NCI-H2227 (cell line): ENCODE measurements at regions not wholly inside any gene's neighbourhood (a gene's known extent, or its start where the extent isn't known, plus 50 kb on each side); places are given as distances from the start of the nearest gene placed in this dataset.
A peak's percentile ranks its signal among the peaks of the same experiment; 100 is the strongest.

Experiments
- DNase-seq: peaks from one replicate; lab custom pipeline; 2025; ENCODE audit not compliant: unreplicated experiment; lab: John Stamatoyannopoulos, UW

DNA sequence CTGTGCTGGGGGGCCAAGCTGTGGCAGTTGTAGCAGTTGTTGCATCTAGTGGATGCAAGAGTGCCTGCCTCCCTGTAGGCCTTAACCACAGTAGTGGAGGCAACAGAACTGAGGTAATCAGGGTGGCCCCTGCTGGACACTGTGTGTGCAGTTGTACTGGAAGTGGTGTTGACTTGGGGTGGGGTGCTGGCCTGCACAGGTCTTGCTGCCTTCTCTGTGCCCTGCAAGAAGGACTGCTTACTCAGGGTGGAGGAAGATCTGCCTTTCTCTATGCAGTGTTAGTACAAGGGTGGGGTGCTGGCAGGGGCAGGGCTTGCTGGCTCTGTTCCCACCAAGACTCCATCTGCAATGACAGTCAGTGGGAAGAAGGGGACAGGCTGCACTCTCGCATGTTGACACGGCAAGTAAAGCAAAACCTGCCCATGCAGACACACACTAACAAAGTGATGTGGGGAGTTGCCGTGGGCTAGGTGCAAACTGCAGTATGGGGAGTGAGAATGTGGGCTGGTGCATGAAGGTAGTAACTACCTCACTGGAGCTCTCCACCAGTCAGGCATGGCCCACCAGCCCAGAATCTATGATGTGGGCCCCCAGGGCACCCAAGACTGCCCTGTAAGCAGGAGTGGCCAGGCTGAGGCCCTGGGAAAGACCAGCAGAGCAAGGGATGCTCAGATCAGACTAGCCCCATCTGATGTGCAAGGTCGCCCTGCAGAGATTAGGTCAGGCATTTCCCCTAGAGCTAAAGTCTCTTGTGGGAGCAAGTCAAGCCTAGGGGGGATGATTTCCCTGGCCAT, 594.9 kb downstream of the TECRL start:
- no peak for DNase-seq

GRCh38 chr4:63799166-63799565, 610.1 kb downstream of the TECRL start:
- no peak for DNase-seq

DNA sequence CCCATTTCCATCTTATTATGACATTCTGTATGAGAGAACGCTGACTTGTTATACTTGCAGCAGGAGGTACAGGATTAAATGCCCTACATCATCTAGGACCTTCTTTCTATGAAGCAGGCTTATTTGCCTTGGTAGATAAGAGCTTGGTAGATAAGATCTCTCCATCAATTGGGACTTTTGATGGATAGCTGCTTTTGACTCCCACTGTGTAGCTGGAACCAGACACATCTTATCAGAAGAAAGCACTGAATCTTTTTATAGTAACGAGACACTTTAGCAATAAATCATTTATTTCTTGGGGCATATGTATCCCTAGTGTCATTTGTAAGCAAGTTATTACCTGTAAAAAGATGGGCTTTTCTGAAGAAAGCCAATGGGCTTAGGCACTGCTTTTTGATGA, 613.9 kb downstream of the TECRL start:
- no peak for DNase-seq

DNA sequence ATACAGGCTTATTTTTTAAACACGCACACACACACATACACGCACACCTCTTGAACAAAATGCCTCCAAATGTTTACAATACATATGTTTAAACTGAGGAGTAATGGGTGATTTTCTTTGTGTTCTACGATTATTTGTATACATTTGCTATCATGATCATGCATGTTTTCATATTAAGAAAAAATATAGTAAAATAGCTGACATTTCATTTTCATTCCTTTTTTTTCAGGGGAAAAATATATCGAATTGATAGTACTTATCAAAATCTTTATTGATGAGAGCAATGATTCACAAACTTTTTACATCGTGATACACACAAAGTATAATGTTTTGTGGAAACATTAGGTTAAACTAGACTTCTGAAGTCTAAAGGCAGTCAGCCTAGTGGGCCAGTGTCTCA, 618.9 kb downstream of the TECRL start:
- no peak for DNase-seq

DNA sequence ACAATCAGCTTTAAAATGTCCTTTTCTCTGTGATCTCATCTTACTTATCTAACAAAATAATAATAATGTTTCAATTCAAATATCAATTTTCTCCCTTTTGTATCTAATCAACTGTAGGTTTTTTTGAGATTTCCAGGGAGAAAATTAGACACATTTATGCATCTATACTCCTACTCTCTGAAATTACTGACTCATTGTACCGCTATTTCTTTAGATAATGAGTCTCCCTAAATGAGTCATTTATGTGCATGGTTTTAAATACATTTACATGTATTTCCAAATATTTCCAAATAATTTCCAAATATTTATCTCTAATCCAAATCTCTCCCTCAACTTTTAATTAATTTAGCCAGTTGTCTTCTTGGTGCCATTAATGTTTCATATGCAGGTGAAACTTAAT, 621.0 kb downstream of the TECRL start:
- no peak for DNase-seq

DNA sequence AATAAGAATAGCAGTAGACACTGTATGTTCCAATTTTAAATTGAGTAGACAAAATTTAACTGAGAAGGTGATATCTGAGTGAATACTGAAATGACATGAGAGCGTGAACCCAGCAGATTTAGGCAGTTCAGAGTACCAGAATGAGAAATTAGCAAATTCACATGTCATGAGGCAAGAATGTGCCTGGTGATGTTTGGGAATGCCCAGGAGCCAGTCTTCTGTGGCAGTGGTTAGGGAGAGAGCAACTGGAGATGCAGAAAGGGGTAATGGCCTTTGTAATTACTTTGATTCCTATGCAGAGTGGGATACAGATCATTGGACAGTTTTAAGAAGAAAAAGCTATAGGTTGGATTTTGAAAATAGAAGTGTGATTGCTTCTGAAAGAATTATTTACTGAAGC, 621.9 kb downstream of the TECRL start:
- DNase-seq, result no peak

- DNase-seq, result no peak
These were observed 623.1 kb downstream of the TECRL start for GRCh38 chr4:63786171-63786570.

DNA sequence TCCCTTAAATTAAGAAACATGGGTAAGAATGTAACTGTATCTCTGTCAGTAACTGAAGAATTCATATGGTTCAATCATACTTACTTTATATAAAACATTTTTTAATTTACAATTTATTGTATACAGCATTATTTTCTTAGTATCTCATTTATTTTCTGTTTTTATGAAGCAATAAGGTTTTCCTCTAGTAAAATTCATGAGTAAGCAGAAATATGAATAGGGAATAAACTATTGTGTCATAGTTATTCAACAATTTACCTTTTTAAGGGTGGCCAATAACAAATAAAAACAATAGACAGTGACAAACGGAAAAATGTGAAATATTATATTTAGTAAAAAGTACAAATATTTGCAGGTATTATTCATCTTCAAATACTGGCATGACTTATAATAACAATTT, 624.4 kb downstream of the TECRL start:
- DNase-seq, result no peak

DNA sequence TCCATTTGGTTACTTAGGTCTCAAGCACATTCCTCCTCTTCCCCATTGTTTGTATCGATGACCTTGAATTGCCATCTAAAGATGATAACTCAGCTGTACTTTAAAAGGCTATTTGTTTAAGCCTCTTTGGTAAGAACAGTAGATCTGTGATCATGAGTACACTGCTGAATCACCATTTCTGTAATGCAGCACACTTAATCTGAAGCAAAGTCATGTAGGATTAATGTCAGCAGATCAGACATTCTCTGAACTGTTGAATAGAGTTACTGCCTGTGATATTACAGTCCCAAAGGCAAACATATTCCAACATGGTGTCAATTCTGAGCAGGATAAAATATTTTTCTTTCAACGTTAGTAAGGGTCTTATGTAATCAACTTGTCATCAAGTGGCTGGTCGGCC, 631.6 kb downstream of the TECRL start:
- no peak for DNase-seq

GRCh38 chr4:63764400-63764799, 644.9 kb downstream of the TECRL start:
- no peak for DNase-seq

- DNase-seq, result no peak
These were observed 651.3 kb downstream of the TECRL start for GRCh38 chr4:63757929-63758328.

- no peak for DNase-seq
These were observed 666.4 kb downstream of the TECRL start for GRCh38 chr4:63742882-63743281.

- no peak for DNase-seq
These were observed 679.7 kb downstream of the TECRL start for GRCh38 chr4:63729519-63729918.

DNA sequence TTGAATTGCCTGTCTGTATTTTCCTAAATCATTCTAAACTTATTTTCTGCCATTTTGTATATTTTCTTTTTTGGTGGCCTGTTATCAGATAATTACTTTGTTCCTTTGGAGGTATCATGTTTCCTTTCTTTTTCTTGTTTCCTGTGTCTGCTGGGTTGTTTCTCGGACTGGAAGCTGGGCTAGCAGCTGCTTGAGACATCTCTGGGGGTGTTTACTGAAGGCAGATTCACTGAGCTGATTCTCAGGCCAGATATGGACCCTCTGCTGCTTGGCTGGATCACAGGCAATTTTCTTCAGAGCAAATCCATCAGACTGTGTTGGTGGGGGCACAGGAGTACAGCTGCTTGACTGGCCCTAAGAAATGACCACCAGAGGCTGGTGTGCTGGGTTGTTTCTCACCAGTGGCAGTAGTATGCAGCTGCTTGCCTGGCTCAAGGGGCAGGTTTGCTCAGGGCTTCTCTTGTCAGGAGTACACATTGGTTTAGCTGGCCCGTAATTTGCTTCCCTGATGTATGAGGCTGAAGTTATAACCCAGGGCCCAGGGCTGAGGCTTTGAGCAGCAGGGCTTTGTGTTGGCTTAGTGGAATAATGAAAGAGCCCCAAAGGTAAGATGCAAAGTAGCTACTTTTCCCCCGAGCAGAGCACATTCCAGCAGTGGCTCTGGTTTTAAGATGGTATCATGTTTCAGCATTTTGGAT, 680.6 kb downstream of the TECRL start:
- no peak for DNase-seq

DNA sequence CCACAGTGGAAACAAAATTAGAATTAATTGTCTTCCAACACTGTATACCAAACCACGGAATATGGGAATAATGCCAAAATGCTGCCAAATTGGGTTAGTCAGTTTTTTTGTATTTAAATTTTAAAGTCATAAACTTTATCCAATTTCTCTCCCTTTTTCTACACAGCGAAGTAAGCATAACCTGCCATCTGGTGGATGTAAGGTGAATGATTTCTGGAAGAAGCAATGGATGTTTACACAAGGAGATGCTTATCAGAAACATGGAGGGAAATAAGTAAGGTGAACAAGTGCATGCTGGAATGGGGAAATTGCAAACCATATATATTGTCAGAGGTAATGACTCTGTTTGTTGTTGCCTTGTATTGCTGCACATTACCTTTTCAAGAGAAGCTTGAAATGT, 691.9 kb downstream of the TECRL start:
- peak; percentile 5 for DNase-seq

DNA sequence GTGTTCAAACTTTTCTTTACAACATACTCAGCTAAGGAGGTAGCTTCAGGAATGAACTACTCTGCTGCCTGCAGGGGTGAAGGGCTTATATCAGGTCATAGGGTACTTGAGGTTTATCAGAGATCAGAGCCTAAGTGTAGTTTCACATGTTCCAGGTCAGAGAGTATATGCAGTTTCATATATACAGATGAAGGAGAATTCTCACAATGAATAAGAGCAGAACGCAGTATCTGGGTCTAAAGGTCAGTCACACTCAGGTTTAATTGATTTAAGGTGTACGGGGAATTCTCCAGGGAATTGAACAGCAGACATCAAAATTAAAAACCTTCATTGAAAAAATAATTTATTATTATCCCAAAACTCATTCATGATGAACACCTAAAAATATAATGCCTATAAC, 700.6 kb downstream of the TECRL start:
- DNase-seq, result no peak

GRCh38 chr4:63700569-63700968, 708.7 kb downstream of the TECRL start:
- no peak for DNase-seq

- DNase-seq, result no peak
These were observed 715.9 kb downstream of the TECRL start for GRCh38 chr4:63693321-63693720.

- no peak for DNase-seq
These were observed 730.8 kb downstream of the TECRL start for GRCh38 chr4:63678358-63678931.

DNA sequence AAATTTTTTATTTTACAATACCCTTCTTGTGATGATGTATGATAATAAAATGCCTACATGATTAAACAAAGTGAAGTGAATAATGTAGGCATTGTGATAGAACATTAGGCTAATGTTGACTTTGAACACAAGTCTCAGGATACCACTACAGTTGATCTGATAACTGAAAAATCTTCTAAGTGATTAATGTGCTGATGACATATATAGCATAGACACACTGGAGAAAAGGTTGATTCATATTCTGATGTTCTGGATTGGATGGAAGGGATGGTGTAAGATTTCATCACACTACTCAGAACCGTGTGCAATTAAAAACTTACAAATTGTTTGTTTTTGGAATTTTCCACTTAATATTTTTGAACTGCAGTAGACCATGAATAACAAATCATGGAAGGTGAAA, 738.5 kb downstream of the TECRL start:
- DNase-seq, result no peak

DNA sequence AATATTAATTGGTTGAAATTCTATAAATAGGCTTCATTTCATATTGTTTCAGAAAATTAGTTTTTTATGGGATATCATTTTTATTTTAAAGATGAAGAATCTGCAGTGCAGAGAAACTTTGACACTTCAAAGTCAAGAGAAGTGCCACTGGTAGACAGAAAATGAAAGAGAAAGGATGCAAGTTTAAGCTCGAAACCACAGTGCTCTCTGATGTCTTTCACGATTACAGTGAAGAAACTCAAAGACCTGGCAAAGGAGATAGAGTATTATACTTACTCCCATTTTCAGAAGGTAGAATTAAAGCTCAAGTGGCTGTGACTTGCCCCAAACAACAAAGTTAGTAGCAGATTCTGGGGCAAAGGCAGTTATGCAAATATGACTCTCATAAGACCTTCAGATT, 745.4 kb downstream of the TECRL start:
- no peak for DNase-seq

- DNase-seq, result no peak
These were observed 764.9 kb downstream of the TECRL start for GRCh38 chr4:63644396-63644795.
